ENCODE measurements at regions not wholly inside any gene's neighbourhood (a gene's known extent, or its start where the extent isn't known, plus 50 kb on each side); places are given as distances from the start of the nearest gene placed in this dataset.

- Histone ChIP-seq H3K4me2 (ENCODE audit: insufficient read depth, low read length) (no peak overlapping the region), H3K9me3 (replicated peaks; ENCODE audit: control insufficient read depth, insufficient read depth, low read depth, low read length) (no peaks in the 10 kb centered on the region), H3K9me1 (ENCODE audit: control insufficient read depth, insufficient read depth, low read length) (no peaks in the 10 kb centered on the region), H3K4me1 (replicated peaks in 1 of 2; ENCODE audit: control insufficient read depth in 2 of 2, insufficient read depth in 2 of 2, low read length in 2 of 2) (no peaks in the 10 kb centered on the region), H2AFZ (ENCODE audit: low read depth, low read length) (no peak overlapping the region), H4K20me1 (replicated peaks; ENCODE audit: control insufficient read depth, insufficient read depth, low read length) (no peaks in the 10 kb centered on the region), H3K9ac (ENCODE audit: insufficient read depth in 1 of 2, low read depth in 2 of 2, low read length in 2 of 2) (no peak overlapping the region), H3K79me2 (ENCODE audit: control insufficient read depth, insufficient read depth, low read length) (no peaks in the 10 kb centered on the region), H3K36me3 (ENCODE audit: control insufficient read depth, insufficient read depth, low read length) (no peaks in the 10 kb centered on the region), H3K27me3 (ENCODE audit: control insufficient read depth in 2 of 2, insufficient read depth in 2 of 2, low read length in 2 of 2) (peaks cover 0 to 11% of the 10 kb centered on the region in 2 experiments; a peak in 2 of 5 replicates), H3K4me3 (no peak overlapping the region), H3K27ac (ENCODE audit: extremely low read depth, low read depth, low read length) (no peak overlapping the region)
- POLR2A ChIA-PET: interaction anchor here (0.8 to 1.1 kb wide), 2 partner anchors 9 kb away, joined by 3 read pairs; no protein-coding TSS in a partner anchor
- in situ Hi-C loops (cut with MboI): no loop called here
- no TSS peak for BruUV-seq (replicated peaks)
- 0% methylated on average over 7 of the region's 7 CpGs for WGBS (ENCODE audit: insufficient coverage, low coverage, missing lambda C conversion rate)
- TF ChIP-seq XRCC4 (IDR thresholded peaks at IDR 0.05; ENCODE audit: extremely low read depth, insufficient read depth, insufficient read length): no peak
- no peak for TF ChIP-seq NCOA1 (IDR thresholded peaks at IDR 0.05; ENCODE audit: low read depth)
- no peak for TF ChIP-seq ZNF75A (CRISPR knock-in tag; IDR thresholded peaks at IDR 0.05)
- TF ChIP-seq XRCC5 (IDR thresholded peaks at IDR 0.05; ENCODE audit: low read depth, low read length): no peak
- TF ChIP-seq ZNF263 (CRISPR knock-in tag; IDR thresholded peaks at IDR 0.05; ENCODE audit: borderline replicate concordance): no peak
- TF ChIP-seq ZNF766 (CRISPR knock-in tag; conservative IDR thresholded peaks at IDR 0.05): no peak
- no peak for TF ChIP-seq NFYB (IDR thresholded peaks at IDR 0.05; ENCODE audit: extremely low read depth, insufficient read length)
- no peak for TF ChIP-seq ZNF398 (CRISPR knock-in tag; IDR thresholded peaks at IDR 0.05)
- TF ChIP-seq NFRKB (IDR thresholded peaks at IDR 0.05; ENCODE audit: low read depth): no peak
- no peak for TF ChIP-seq GABPB1 (CRISPR knock-in tag; IDR thresholded peaks at IDR 0.05)
- TF ChIP-seq NEUROD1 (IDR thresholded peaks at IDR 0.05; ENCODE audit: borderline replicate concordance, low read depth, low read length, partially characterized antibody): no peak
- no peak for TF ChIP-seq USF1 (CRISPR knock-in tag; IDR thresholded peaks at IDR 0.05)
- TF ChIP-seq SAFB (IDR thresholded peaks at IDR 0.05; ENCODE audit: borderline replicate concordance, low read depth, low read length): no peak
- DNase-seq (ENCODE audit: extremely low read depth in 1 of 4, low spot score in 3 of 4) (no peak), ATAC-seq (no peak), FAIRE-seq (no peak)
- intact Hi-C loops (cut with micrococcal nuclease): no loop called here
- CTCF ChIA-PET (ENCODE audit: low intra/inter-chr PET ratio): no interaction called here
Observed at GRCh38 chr1:112040891-112041740, 51.6 kb upstream of the KCND3 start.

Data from K562 (cell line).